RWPE1 (cell line): ENCODE measurements at regions not wholly inside any gene's neighbourhood (a gene's known extent, or its start where the extent isn't known, plus 50 kb on each side); places are given as distances from the start of the nearest gene placed in this dataset.

Experiments used
- CTCF ChIA-PET: fragments of 350-600 bp; sonication (Branson Sonifier 250); formaldehyde crosslinking; extraction: SDS; loops from one replicate; lab custom pipeline; 2021; lab: Yijun Ruan, JAX
- POLR2A ChIA-PET: fragments of 400-600 bp; formaldehyde crosslinking; extraction: SDS; loops from one replicate; lab custom pipeline; 2020; ENCODE audit warnings: antibody characterized with exemption; ENCODE audit not compliant: low non-redundant PET; lab: Yijun Ruan, JAX
- DNase-seq: peaks from one replicate; pipeline ENCODE4 v3.0.0; 2012; ENCODE audit warnings: low spot score
- H3K27ac ChIP-seq: fragments of 450-650 bp; 2 replicates; pipeline ENCODE4 v1.5.1; 2017
- CTCF ChIP-seq: fragments of 450-650 bp; conservative IDR thresholded peaks from 2 replicates; pipeline ENCODE4 v1.5.1; 2017; ENCODE audit warnings: low read depth, mild to moderate bottlenecking

- POLR2A ChIA-PET = no interaction called here
- CTCF ChIA-PET = no interaction called here
- no peak for TF ChIP-seq CTCF
- no peak for DNase-seq
- no peak overlapping the region for H3K27ac ChIP-seq
Observed at GRCh38 chr21:16912075-16912474, 600.8 kb upstream of the CXADR start.

GRCh38 chr21:16913010-16913409, 599.8 kb upstream of the CXADR start:
- no peak for DNase-seq
- ChIA-PET POLR2A (no interaction called here), CTCF (interaction anchor here (0.6 kb wide), 1 partner anchor 426 kb away, joined by 4 read pairs; no protein-coding TSS in a partner anchor)
- no peak for TF ChIP-seq CTCF
- H3K27ac ChIP-seq = no peak overlapping the region

GRCh38 chr21:16928439-16928838, 584.4 kb upstream of the CXADR start:
- no peak overlapping the region for H3K27ac ChIP-seq
- CTCF ChIA-PET = no interaction called here
- no peak for DNase-seq
- POLR2A ChIA-PET = no interaction called here
- no peak for TF ChIP-seq CTCF

- H3K27ac ChIP-seq = no peak overlapping the region
- CTCF ChIA-PET = no interaction called here
- TF ChIP-seq CTCF = no peak
- POLR2A ChIA-PET = no interaction called here
- DNase-seq = no peak
Observed at GRCh38 chr21:16932314-16932713, 580.5 kb upstream of the CXADR start.

- no peak for DNase-seq
- TF ChIP-seq CTCF = no peak; the same call in 1 of the 2 replicates
- no peak overlapping the region for H3K27ac ChIP-seq
- ChIA-PET POLR2A (no interaction called here), CTCF (interaction anchor here (0.7 kb wide), 1 partner anchor 327 kb away, joined by 3 read pairs; no protein-coding TSS in a partner anchor)
Observed at GRCh38 chr21:16942703-16943102, 570.1 kb upstream of the CXADR start.

- H3K27ac ChIP-seq = no peak overlapping the region
- TF ChIP-seq CTCF = no peak
- ChIA-PET CTCF (interaction anchor here (0.7 kb wide), 1 partner anchor 326 kb away, joined by 3 read pairs; no protein-coding TSS in a partner anchor), POLR2A (no interaction called here)
- no peak for DNase-seq
Observed at GRCh38 chr21:16943231-16943630, 569.6 kb upstream of the CXADR start.
